HG03558 (cell line): ENCODE measurements at regions not wholly inside any gene's neighbourhood (a gene's known extent, or its start where the extent isn't known, plus 50 kb on each side); places are given as distances from the start of the nearest gene placed in this dataset.
"Not testable (repeated sequence)": the region's sequence is repeated elsewhere in the genome, so short reads cannot be mapped to it uniquely, and the experiment has no call there.

Source experiments
- ATAC-seq: cut with Tn5 transposase; IDR thresholded peaks from one replicate; pipeline ENCODE4 v1.9.1; 2021; ENCODE audit warnings: moderate number of reproducible peaks; ENCODE audit not compliant: unreplicated experiment; ENCODE audit errors: extremely low read depth

- no peak for ATAC-seq
Measured at GRCh38 chr20:48451401-48451800, 376.4 kb downstream of the PREX1 start.

DNA sequence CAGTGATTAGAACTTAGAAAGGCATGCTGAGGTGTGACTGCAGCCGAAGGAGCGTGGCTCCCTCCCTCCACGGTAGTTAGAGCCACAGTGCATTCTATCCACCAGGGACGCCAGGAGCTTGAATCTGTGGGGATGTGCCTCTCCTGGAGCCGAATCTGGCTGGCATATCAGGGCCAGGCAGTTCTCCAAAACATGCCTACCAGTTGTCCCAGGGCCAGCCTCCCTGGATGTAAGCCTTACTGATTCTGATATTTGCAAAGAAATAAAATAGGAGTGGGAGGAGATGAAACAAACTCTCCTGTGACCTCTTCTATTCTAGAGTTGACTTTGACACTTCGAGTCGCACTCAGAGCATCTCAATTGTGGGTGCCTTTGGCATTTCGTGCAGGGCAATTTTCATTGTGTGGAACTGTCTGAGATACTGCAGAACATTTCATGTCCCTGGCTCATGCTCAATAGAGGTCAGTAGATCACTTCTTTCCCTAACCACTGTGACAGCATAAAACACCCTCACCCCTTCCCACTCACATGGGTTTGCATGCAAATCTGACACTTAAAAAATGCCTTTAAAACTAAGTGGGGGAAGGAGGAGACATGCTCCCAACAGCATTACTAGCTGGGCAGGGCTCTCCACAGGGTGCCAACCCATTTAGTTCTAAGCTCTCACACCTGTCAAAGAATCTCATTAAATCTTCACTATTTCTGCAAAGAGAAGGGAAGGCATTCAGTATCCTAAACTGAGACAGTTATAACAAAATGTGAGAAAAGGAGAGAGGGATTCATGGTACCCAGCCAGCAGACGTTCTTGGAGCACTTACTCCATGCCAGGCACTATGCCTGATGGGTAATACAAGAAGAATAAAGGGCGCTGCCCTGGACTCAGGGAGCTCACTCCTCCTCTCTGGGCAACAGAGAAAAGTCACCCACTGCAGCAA, 378.9 kb downstream of the PREX1 start:
- ATAC-seq, result no peak

DNA sequence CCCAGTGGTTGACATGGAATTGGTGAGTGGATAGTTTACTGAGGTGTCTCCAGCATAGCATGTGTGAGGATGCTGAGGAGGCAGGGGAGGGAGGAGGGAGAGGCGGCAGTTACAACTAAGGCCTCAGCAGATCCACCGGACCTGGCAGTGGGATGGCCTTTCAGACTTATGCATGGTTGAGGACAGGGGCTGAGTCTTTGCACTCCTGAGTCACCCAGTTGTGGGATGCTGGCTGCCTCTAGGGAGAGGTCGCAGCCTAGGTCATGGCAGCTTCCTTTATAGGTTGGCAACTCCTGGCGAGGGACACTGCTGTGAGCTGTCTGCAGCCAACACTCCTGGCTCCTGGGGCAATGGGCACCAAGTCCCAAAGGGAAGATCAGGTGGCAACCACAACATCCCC, 380.3 kb downstream of the PREX1 start:
- ATAC-seq, result no peak

- ATAC-seq, result no peak
Measured at GRCh38 chr20:48445827-48446226, 382.0 kb downstream of the PREX1 start.

DNA sequence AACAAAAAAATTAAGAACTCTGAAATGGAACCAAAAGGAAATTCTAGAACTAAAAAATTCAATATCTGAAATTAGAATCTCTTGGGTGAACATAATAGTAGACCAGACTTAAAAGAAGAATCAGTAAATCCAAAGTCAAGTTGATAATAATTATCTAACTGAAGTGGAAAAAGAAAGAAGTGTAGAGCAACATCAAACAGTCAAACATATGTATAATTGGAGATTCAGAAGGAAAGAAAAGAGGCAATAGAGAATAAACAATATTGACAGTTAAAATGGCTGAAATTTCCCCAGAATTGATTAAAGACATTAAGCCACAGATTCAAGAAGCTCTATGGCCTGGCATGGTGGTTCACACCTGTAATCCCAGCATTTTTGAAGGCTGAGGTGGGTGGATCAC, 383.6 kb downstream of the PREX1 start:
- ATAC-seq, result no peak

DNA sequence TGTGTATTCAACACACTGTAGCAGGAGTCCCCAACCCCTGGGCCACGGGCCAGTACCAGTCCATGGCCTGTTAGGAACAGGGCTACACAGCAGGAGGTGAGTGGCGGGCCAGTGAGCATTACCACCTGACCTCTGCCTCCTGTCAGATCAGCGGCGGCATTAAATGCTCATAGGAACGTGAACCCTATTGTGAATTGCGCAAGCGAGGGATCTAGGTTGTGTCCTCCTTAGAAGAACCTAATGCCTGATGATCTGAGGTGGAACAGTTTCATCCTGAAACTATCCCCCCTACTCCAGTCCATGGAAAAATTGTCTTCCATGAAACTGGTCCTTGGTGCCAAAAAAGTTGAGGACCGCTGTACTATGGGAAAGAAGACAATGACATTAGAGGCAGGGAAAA, 386.9 kb downstream of the PREX1 start:
- ATAC-seq, result no peak

DNA sequence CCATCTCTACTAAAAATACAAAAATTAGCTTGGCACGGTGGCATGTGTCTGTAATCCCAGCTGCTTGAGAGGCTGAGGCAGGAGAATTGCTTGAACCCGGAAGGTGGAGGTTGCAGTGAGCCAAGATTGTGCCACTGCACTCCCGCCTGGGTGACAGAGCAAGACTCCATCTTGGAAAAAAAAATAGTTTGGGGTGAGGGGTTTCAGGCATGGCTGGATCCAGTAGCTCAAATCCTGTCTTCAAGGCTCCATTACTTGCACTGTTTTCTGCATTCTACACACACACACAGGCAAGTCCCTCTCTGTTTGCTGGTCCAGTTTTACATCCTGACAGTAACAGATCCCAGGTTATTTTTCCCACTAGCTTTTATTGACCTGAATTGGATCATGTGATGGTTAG, 387.5 kb downstream of the PREX1 start:
- not testable (repeated sequence) for ATAC-seq

- no peak for ATAC-seq
Measured at GRCh38 chr20:48437146-48437545, 390.7 kb downstream of the PREX1 start.

DNA sequence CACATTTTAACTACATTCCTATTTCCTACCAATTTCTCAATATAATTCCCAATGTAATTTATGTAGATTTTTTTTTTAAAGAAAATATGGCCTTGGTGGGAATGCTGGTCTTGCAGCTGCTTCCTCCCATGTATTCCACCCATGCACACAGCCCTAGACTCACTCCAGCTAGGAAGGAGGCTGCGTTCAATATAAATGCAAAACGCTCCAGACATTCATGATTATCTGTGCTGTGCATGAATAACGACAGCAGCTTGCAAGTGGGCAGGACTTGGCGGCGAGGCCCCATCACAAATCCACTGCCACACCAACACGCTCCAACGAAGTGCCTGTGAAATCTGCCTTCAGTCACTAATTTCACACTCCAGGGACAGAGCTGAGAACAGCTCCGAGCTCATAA, 391.2 kb downstream of the PREX1 start:
- not testable (repeated sequence) for ATAC-seq

DNA sequence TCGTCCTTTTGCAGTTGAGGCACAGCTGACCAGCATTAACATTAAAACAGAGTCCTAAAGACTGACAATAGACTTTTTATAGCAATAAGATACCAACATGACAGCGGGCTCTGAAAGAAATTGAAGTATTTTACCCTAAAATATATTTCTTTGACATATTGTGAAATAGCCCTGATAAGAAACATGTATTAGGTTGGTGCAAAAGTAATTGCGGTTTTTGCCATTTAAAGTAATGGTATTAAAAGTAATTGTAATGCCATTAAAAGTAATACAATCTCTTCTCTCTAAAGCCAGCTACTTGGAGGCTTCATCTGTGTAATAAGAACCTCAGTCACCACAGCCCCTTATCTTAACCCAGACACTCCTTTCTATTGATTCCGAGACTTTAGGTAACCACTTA, 394.6 kb downstream of the PREX1 start:
- no peak for ATAC-seq

DNA sequence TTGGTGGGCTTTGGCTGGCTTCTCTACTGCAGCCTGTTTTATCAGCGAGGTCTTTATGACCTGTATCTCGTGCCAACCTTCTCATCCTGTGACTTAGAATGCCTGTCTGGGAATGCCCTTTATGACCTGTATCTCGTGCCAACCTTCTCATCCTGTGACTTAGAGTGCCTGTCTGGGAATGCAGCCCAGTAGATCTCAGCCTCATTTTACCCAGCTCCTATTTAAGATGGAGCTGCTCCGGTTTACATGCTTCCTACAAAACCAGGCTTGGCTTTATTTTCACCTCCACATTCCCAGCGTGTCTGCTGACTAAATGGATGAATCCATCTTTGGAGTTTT, 395.3 kb downstream of the PREX1 start:
- no peak for ATAC-seq

- ATAC-seq, result no peak
Measured at GRCh38 chr20:48431653-48432493, 395.9 kb downstream of the PREX1 start.

- no peak for ATAC-seq
Measured at GRCh38 chr20:48426630-48427029, 401.2 kb downstream of the PREX1 start.

DNA sequence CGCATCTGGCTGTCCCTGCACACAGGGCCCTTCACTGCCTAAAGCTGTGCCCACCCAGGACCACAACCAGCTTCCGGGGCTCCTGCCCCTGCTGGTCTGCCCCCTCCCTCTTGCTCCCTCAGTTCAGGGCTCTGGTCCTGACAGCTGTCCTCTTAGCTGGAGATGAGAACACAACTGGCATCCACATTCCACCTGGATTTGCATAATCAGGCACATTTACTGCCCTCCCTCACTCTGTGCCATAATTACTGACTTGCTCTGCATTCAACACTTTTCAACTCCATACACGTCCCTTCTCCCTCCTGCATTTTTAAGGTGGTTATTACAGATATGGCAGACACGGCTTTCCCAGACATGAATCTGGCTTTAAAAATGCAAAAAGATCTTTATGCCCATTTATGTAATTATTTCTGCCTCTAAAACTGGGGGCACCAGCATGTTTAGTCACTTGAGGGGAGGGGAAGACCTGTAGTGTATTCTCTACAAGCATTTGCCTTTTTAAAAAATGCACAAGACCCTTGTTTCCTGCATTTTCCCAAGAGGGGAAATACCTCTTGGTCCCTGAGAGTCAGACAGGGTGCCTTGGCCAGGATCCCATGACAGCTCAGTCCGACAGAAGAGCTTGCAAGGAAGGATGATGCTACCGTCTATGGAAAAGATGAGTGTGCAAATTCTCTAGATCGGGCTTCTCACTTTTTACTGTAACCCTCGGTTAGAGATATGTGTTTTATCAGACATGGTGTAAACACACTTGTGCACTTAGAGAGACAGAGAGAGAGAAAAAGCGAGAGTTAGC, 401.8 kb downstream of the PREX1 start:
- ATAC-seq, result no peak

GRCh38 chr20:48425321-48425720, 402.5 kb downstream of the PREX1 start:
- no peak for ATAC-seq

GRCh38 chr20:48422242-48422960, 405.4 kb downstream of the PREX1 start:
- ATAC-seq, result no peak

GRCh38 chr20:48421547-48421946, 406.3 kb downstream of the PREX1 start:
- ATAC-seq, result no peak

DNA sequence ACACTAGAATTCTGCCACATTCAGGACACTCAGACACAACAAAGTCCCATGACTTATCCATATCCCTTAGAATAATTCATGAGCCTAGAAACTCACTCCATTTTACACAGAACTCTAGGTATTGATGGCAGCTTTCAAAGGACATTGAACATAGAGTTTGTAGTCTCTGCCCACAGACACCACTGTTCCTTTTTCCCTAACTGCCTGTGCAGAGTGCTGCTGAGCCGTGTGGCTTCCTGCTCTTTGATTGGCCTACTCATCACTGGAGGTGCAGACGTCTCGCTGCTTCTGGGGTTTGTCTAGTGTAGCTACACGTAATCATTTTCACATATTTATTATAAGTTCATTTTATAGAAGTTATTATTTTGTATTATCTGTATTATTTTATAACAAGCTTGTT, 407.6 kb downstream of the PREX1 start:
- ATAC-seq, result no peak

DNA sequence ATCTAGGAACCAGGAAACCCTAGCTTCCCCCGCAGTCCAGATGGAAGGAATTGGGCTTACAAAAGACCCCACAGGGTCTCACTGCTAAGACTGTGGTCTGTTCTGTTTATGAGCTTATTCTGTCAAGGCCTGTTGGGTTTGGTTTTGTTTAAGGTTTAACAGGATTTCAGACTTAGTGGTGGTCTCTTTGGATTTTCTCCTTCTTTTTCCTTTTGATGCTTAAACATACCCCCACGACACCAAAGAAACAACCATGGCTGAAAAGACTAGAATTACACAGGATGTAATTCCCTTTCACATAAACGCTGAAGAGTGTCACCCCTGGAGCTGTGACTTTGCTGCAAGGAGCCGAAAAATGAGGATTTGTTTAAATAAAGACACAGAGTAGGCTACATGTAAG, 408.6 kb downstream of the PREX1 start:
- no peak for ATAC-seq

DNA sequence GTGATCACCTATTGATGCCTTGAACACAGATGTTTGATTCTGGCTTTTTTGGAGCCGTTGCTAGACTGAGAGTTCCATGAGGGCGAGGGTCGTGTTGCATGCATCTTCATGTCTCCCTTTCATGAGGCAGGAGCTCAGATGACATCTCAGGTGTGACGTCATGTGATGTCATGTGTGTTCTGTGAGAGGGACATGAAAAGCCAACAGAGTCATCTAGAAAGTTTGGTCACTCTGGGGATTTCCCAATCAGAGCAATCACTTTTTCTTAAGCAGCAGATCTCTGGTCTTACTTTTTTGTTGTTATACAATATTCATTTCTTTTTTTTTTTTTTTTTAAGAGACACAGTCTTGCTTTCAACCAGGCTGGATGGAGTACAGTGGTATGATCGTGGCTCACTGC, 411.8 kb downstream of the PREX1 start:
- ATAC-seq, result no peak
